ENCODE measurements at regions not wholly inside any gene's neighbourhood (a gene's known extent, or its start where the extent isn't known, plus 50 kb on each side); places are given as distances from the start of the nearest gene placed in this dataset.
A peak's percentile ranks its signal among the peaks of the same experiment; 100 is the strongest.

GRCh38 chr9:119033596-119033995, 335.6 kb downstream of the BRINP1 start:
- no peaks in the 10 kb centered on the region for H3K4me1 Mint-ChIP-seq
- no peaks in the 10 kb centered on the region for H3K36me3 Mint-ChIP-seq (ENCODE audit: low read depth)
- Histone ChIP-seq H3K9ac (ENCODE audit: extremely low read depth, low read length, poor library complexity, severe bottlenecking) (no peak overlapping the region), H3K27me3 (ENCODE audit: control insufficient read depth, insufficient read depth, low read length, poor library complexity, severe bottlenecking) (no peaks in the 10 kb centered on the region), H3K36me3 (ENCODE audit: control insufficient read depth, insufficient read depth, low read length) (no peaks in the 10 kb centered on the region), H3K4me3 (ENCODE audit: low read length) (no peak overlapping the region), H3K4me1 (ENCODE audit: control insufficient read depth, insufficient read depth, low read length) (no peaks in the 10 kb centered on the region), H3K27ac (ENCODE audit: low read depth, low read length) (no peak overlapping the region), H3K9me3 (ENCODE audit: control insufficient read depth, low read length) (no peaks in the 10 kb centered on the region)
- WGBS, 2 experiments (ENCODE audit: insufficient coverage in 1 of 2, insufficient read length in 1 of 2) = 94% methylated on average over 2 of the region's 3 CpGs; no CpG with 5 or more reads in 1 of the 2 experiments
- H3K4me3 Mint-ChIP-seq = no peak overlapping the region
- DNase-seq = no peak
- H3K27ac Mint-ChIP-seq = no peak overlapping the region
- H3K27me3 Mint-ChIP-seq (ENCODE audit: insufficient read depth) = no peaks in the 10 kb centered on the region
- peaks cover 2% of the 10 kb centered on the region for H3K9me3 Mint-ChIP-seq
- TF ChIP-seq CTCF (conservative IDR thresholded peaks at IDR 0.05) = no peak

- H3K4me1 Mint-ChIP-seq = no peaks in the 10 kb centered on the region
- TF ChIP-seq CTCF (conservative IDR thresholded peaks at IDR 0.05) = peak; percentile 29
These were observed 332.3 kb downstream of the BRINP1 start for GRCh38 chr9:119036969-119037368.

GRCh38 chr9:119043996-119044395, 325.2 kb downstream of the BRINP1 start:
- H3K9me3 Mint-ChIP-seq = no peaks in the 10 kb centered on the region
- Histone ChIP-seq H3K4me3 (ENCODE audit: low read length) (no peak overlapping the region), H3K9me3 (ENCODE audit: control insufficient read depth, low read length) (no peaks in the 10 kb centered on the region), H3K36me3 (ENCODE audit: control insufficient read depth, insufficient read depth, low read length) (no peaks in the 10 kb centered on the region), H3K9ac (ENCODE audit: extremely low read depth, low read length, poor library complexity, severe bottlenecking) (no peak overlapping the region), H3K27me3 (ENCODE audit: control insufficient read depth, insufficient read depth, low read length, poor library complexity, severe bottlenecking) (no peaks in the 10 kb centered on the region), H3K27ac (ENCODE audit: low read depth, low read length) (no peak overlapping the region), H3K4me1 (ENCODE audit: control insufficient read depth, insufficient read depth, low read length) (peaks cover 13% of the 10 kb centered on the region)
- TF ChIP-seq CTCF (conservative IDR thresholded peaks at IDR 0.05) = no peak
- H3K27ac Mint-ChIP-seq = no peak overlapping the region
- no peak overlapping the region for H3K4me3 Mint-ChIP-seq
- H3K36me3 Mint-ChIP-seq (ENCODE audit: low read depth) = no peaks in the 10 kb centered on the region
- peaks cover 15% of the 10 kb centered on the region for H3K4me1 Mint-ChIP-seq
- no peak for DNase-seq
- WGBS, 2 experiments (ENCODE audit: insufficient coverage in 1 of 2, insufficient read length in 1 of 2) = 100% methylated on average over 1 of the region's 1 CpG; no CpG with 5 or more reads in 1 of the 2 experiments
- no peaks in the 10 kb centered on the region for H3K27me3 Mint-ChIP-seq (ENCODE audit: insufficient read depth)

More at GRCh38 chr9:119036969-119037368, 332.3 kb downstream of the BRINP1 start:
- H3K27ac Mint-ChIP-seq = no peak overlapping the region
- WGBS, 2 experiments (ENCODE audit: insufficient coverage in 1 of 2, insufficient read length in 1 of 2) = 79% methylated on average over 2 of the region's 2 CpGs; no CpG with 5 or more reads in 1 of the 2 experiments
- no peaks in the 10 kb centered on the region for H3K27me3 Mint-ChIP-seq (ENCODE audit: insufficient read depth)
- no peak overlapping the region for H3K4me3 ChIP-seq (ENCODE audit: low read length)
- H3K4me1 ChIP-seq (ENCODE audit: control insufficient read depth, insufficient read depth, low read length) = no peaks in the 10 kb centered on the region
- no peaks in the 10 kb centered on the region for H3K36me3 ChIP-seq (ENCODE audit: control insufficient read depth, insufficient read depth, low read length)
- DNase-seq = no peak
- H3K27me3 ChIP-seq (ENCODE audit: control insufficient read depth, insufficient read depth, low read length, poor library complexity, severe bottlenecking) = no peaks in the 10 kb centered on the region
- no peak overlapping the region for H3K27ac ChIP-seq (ENCODE audit: low read depth, low read length)
- H3K9me3 ChIP-seq (ENCODE audit: control insufficient read depth, low read length) = no peaks in the 10 kb centered on the region
- H3K4me3 Mint-ChIP-seq = no peak overlapping the region
- no peak overlapping the region for H3K9ac ChIP-seq (ENCODE audit: extremely low read depth, low read length, poor library complexity, severe bottlenecking)
- no peaks in the 10 kb centered on the region for H3K36me3 Mint-ChIP-seq (ENCODE audit: low read depth)
- peaks cover 2% of the 10 kb centered on the region for H3K9me3 Mint-ChIP-seq

Data from endodermal cell (in vitro differentiated cells).